Panc1 (cell line): ENCODE measurements at regions not wholly inside any gene's neighbourhood (a gene's known extent, or its start where the extent isn't known, plus 50 kb on each side); places are given as distances from the start of the nearest gene placed in this dataset.

Experiments used
- ATAC-seq: fragments of 200-7000 bp; cut with Tn5 transposase; 2 replicates; pipeline ENCODE4 v1.9.1; 2020; ENCODE audit warnings: mild to moderate bottlenecking, moderate library complexity
- BruUV-seq: library from RNA; stranded (reverse); fragments of 400-500 nt; replicated peaks from 2 replicates; lab custom pipeline; 2021; lab: Mats Ljungman, UMichigan
- CTCF ChIA-PET: fragments of 300-600 bp; sonication (Branson Sonifier 250); formaldehyde crosslinking; loops from one replicate; lab custom pipeline; 2022; ENCODE audit warnings: antibody characterized with exemption; lab: Charles Lee
- POLR2A ChIA-PET: fragments of 300-600 bp; sonication (Branson Sonifier 250); formaldehyde crosslinking; loops from one replicate; lab custom pipeline; 2022; ENCODE audit warnings: antibody characterized with exemption; lab: Charles Lee
- DNase-seq: peaks from one replicate; pipeline ENCODE4 v3.0.0-alpha.2; 2010; ENCODE audit warnings: low read depth, low spot score
- H3K27ac ChIP-seq: 2 replicates; pipeline ENCODE4 v1.5.1; 2011; ENCODE audit warnings: mild to moderate bottlenecking, low read length, inconsistent platforms
- H3K27me3 ChIP-seq: fragments of 200-500 bp; sonication (Bioruptor generic); 2 replicates; pipeline ENCODE4 v1.6.0; 2014; ENCODE audit warnings: low read length, inconsistent platforms; ENCODE audit not compliant: control insufficient read depth, insufficient read depth
- H3K36me3 ChIP-seq: fragments of 200-500 bp; sonication (Bioruptor generic); 2 replicates; pipeline ENCODE4 v1.5.1; 2014; ENCODE audit warnings: inconsistent platforms, mild to moderate bottlenecking, low read length, moderate library complexity; ENCODE audit not compliant: control insufficient read depth, insufficient read depth
- H3K4me1 ChIP-seq: 2 replicates; pipeline ENCODE4 v1.5.1; 2011; ENCODE audit warnings: inconsistent platforms, mild to moderate bottlenecking, low read length, moderate library complexity; ENCODE audit not compliant: control insufficient read depth, insufficient read depth
- H3K4me3 ChIP-seq, 2 experiments: 2 replicates each; pipeline ENCODE4 v1.5.1; 2011 to 2012; ENCODE audit warnings: low read depth in 2 of 2, low read length in 2 of 2, mild to moderate bottlenecking in 2 of 2, inconsistent platforms in 1 of 2, moderate library complexity in 1 of 2
- H3K9me3 ChIP-seq: fragments of 200-500 bp; sonication (Bioruptor generic); 2 replicates; pipeline ENCODE4 v1.5.1; 2014; ENCODE audit warnings: low read depth, mild to moderate bottlenecking, inconsistent platforms, low read length, moderate library complexity; ENCODE audit not compliant: control insufficient read depth, insufficient read depth
- CTCF ChIP-seq: fragments of 450-650 bp; IDR thresholded peaks from 2 replicates; pipeline ENCODE4 v1.5.1; 2017; ENCODE audit warnings: mild to moderate bottlenecking
- POLR2AphosphoS5 ChIP-seq: IDR thresholded peaks from 2 replicates; pipeline ENCODE4 v1.6.1; 2012; ENCODE audit warnings: mild to moderate bottlenecking, low read depth, low read length, moderate library complexity
- SIN3A ChIP-seq: IDR thresholded peaks from 2 replicates; pipeline ENCODE4 v1.6.1; 2012; ENCODE audit warnings: low read depth, mild to moderate bottlenecking, low read length, moderate library complexity, borderline replicate concordance; ENCODE audit not compliant: insufficient read depth
- TCF7L2 ChIP-seq: IDR thresholded peaks from 2 replicates; pipeline ENCODE4 v1.6.1; 2011; ENCODE audit warnings: mild to moderate bottlenecking, low read depth, low read length, inconsistent platforms
- in situ Hi-C: cut with HindIII; loops from 2 replicates; pipeline ENCODE4 v1.10.0; 2016; ENCODE audit warnings: low sequenced_read_pairs, low pct_unique_long_range_greater_than_20kb
- intact Hi-C: fragments of 100-400 bp; cut with micrococcal nuclease; formaldehyde crosslinking; loops from one replicate; pipeline ENCODE4 v1.10.0; 2022; ENCODE audit not compliant: unreplicated experiment
- TF ChIP-seq, protein P1 (sequence below), 2 experiments: IDR thresholded peaks; 2 replicates each; pipeline ENCODE4 v1.6.1; 2011 to 2012; ENCODE audit warnings: low read depth in 2 of 2, control low read depth in 1 of 2, low read length in 1 of 2, mild to moderate bottlenecking in 1 of 2, moderate library complexity in 1 of 2; ENCODE audit not compliant: insufficient read depth in 1 of 2

GRCh38 chr12:41966001-41966400 lies 178.7 kb downstream of the GXYLT1 start:
- Histone ChIP-seq H3K36me3 (no peaks in the 10 kb centered on the region), H3K9me3 (no peaks in the 10 kb centered on the region), H3K4me3 (no peak overlapping the region), H3K27me3 (no peaks in the 10 kb centered on the region), H3K4me1 (no peaks in the 10 kb centered on the region), H3K27ac (no peak overlapping the region)
- ATAC-seq (no peak), DNase-seq (no peak)
- TF ChIP-seq POLR2AphosphoS5 (no peak), TCF7L2 (no peak), SIN3A (no peak), CTCF (no peak)
- TF ChIP-seq, protein P1, sequence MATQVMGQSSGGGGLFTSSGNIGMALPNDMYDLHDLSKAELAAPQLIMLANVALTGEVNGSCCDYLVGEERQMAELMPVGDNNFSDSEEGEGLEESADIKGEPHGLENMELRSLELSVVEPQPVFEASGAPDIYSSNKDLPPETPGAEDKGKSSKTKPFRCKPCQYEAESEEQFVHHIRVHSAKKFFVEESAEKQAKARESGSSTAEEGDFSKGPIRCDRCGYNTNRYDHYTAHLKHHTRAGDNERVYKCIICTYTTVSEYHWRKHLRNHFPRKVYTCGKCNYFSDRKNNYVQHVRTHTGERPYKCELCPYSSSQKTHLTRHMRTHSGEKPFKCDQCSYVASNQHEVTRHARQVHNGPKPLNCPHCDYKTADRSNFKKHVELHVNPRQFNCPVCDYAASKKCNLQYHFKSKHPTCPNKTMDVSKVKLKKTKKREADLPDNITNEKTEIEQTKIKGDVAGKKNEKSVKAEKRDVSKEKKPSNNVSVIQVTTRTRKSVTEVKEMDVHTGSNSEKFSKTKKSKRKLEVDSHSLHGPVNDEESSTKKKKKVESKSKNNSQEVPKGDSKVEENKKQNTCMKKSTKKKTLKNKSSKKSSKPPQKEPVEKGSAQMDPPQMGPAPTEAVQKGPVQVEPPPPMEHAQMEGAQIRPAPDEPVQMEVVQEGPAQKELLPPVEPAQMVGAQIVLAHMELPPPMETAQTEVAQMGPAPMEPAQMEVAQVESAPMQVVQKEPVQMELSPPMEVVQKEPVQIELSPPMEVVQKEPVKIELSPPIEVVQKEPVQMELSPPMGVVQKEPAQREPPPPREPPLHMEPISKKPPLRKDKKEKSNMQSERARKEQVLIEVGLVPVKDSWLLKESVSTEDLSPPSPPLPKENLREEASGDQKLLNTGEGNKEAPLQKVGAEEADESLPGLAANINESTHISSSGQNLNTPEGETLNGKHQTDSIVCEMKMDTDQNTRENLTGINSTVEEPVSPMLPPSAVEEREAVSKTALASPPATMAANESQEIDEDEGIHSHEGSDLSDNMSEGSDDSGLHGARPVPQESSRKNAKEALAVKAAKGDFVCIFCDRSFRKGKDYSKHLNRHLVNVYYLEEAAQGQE (IDR thresholded peaks at IDR 0.05; ENCODE audit: insufficient read depth in 1 of 2, low read depth in 2 of 2, low read length in 1 of 2): no peak
- POLR2A ChIA-PET: no interaction called here
- in situ Hi-C loops: no loop called here
- CTCF ChIA-PET: no interaction called here
- intact Hi-C loops: no loop called here
- no TSS peak for BruUV-seq

GRCh38 chr12:41963398-41963797 lies 181.3 kb downstream of the GXYLT1 start:
- H3K27ac ChIP-seq: no peak overlapping the region
- no peak overlapping the region for H3K4me3 ChIP-seq
- BruUV-seq: no TSS peak
- ChIA-PET CTCF (interaction anchor here (0.7 kb wide), 1 partner anchor 630 kb away, joined by 3 read pairs; no protein-coding TSS in a partner anchor), POLR2A (no interaction called here)
- ATAC-seq (no peak), DNase-seq (no peak)
- H3K9me3 ChIP-seq: no peaks in the 10 kb centered on the region
- in situ Hi-C loops: no loop called here
- TF ChIP-seq CTCF (no peak), POLR2AphosphoS5 (no peak), TCF7L2 (no peak), SIN3A (no peak)
- TF ChIP-seq, protein P1 (IDR thresholded peaks at IDR 0.05; ENCODE audit: insufficient read depth in 1 of 2, low read depth in 2 of 2, low read length in 1 of 2): no peak
- H3K36me3 ChIP-seq: no peaks in the 10 kb centered on the region
- intact Hi-C loops: no loop called here
- no peaks in the 10 kb centered on the region for H3K4me1 ChIP-seq
- H3K27me3 ChIP-seq: no peaks in the 10 kb centered on the region
